Activated naive CD4-positive, alpha-beta T cell treated with Interleukin-2 at 50 U/mL for 16 hours (primary cell): ENCODE measurements at regions not wholly inside any gene's neighbourhood (a gene's known extent, or its start where the extent isn't known, plus 50 kb on each side); places are given as distances from the start of the nearest gene placed in this dataset.
A peak's percentile ranks its signal among the peaks of the same experiment; 100 is the strongest.

Source experiments
- DNase-seq: peaks from one replicate; pipeline ENCODE4 v3.0.0-alpha.2; 2020

DNA sequence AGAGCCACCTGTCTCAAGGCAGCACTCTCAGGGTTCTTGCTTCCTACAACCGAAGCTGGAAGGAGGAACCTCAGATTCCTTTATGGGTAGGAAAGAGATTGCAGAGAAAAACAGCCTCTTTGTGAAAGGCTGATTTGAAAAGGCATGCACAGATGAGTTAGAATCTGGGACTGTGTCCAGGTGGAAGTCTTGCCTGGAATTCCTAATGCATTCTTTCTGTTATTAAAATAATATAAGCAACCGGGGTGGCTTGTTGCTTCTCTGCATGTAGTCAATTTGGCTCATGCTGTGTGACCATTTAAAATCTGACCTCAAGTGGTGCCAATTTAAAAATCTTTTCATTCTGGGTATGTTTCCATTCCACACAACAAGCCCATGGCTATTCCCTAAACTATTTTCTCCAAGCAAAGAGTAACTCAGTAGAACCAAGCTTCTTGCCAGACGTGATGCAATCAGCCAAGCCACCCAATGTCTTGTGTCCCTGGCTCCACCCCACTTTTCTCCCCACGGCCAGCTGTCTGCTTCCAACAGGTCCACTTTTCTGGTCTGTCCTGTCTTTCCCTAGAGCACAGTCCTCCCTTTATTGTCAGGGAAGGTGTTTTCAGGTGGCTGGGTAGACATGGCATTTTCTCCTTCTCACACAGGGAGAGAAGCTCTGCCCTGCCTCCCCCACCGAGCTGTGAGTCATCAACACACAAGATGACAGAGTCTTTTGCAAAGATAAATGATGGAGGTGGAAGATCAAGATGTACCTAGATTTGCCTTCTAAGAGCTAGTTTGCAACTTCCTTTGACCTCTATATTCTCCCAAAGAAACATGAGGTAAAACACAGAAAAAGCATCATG lies 394.3 kb downstream of the FOXO1 start:
- DNase-seq, result peak; percentile 50

DNA sequence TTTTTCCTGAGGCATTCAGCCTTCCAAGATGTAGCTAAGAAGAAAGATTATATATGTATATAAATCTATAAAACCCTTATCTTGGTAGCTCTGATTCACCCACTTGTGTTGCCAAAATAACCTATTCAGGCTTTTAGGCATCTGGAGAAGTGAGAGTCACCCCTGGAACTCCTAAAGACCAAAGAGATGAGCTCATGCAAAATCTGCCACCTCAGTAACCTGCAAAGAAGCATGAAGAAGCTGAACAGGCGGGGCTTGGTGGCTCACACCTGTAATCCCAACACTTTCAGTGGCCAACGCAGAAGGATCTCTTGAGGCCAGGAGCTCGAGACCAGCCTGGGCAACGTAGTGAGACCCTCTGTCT lies 393.7 kb downstream of the FOXO1 start:
- no peak for DNase-seq

DNA sequence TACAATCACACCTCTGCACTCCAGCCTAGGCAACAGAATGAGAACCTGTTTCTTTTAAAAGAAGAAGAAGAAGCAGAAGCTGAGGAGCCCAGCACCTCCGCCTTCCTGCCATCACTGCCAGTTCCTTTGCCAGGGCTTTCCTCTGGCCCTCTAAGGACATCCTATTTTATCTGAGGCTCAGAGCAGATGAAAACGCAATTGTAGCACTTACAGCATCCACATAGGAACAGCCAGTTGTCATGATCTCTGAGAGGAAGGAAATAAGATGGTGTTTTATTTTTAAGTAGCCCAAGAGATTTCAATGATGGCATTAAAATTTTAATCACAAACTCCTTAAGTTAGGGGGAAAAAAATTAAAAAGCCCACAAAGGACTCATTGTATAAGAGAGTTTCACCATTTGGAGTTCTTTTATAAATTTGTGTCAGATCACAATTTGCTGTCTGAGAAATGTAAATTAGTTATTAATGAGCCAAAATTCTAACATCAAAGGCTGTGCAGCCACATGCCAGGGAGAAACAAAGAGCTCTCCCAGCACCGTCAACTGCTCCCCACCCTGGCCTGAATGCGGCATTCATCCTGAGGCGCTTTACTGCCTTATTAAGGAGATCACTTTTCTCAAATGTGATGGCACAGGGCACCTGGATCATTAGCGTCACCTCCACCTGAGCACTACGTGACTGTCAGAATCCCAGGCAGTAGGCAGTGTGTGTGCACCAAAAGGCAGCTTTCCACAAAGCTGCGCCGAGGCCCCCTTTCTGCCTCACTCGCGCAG lies 393.0 kb downstream of the FOXO1 start:
- DNase-seq, result no peak

DNA sequence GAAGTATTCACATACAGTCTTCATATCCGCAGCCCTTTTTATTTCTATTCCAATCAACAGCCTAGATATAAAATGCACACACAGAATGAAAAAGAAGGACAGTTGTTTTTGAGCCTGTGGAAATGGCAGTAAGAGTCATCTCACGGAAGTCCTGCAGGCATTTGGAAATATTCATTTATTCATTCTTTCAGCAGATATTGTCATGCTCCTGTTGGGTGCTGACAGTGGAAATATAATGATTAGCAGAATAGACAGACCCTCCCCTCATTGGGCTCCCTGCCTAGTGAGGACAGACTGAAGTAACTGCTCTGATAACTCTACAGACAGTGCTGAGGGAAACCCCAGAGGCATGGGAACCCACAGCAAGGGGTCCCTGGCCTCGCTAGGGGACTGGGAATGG lies 392.3 kb downstream of the FOXO1 start:
- DNase-seq, result no peak

DNA sequence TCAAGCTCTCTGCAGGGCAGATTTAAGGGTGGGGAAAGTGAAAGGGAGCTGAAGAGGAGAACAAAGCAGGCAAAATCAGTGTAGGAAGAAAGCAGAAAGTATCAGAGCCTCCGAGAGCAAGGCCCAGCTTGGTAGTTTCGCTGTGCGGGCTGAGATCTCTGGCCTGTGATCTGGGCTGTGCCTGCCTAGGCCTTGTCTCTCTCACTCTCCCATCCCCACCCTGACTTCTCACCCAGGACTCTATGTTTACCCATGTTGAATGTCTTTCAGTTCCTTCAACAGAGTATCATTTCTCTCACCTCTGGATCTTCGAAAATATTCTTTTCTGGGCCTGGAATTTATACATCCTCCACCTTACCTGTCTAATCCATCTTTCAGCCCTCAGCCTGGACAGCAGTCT lies 391.3 kb downstream of the FOXO1 start:
- no peak for DNase-seq

DNA sequence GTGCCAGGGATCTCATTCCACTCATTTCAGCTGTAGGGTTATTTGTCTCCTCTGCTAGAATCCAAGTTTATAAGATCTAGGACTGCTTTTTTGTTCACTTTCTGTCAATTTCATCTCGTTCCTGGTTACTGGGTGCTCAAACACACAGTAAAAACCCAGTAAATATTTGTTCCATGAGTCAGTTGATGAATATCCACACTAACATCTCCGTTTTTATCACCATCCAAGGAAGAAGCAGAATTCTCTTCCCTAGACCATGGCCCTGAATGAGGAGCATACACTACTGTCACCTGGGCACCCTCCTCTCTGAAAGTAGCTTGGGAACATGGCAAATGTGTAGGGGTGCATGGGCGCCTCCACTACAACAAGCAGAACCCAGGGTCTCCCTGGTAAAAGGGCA lies 390.8 kb downstream of the FOXO1 start:
- no peak for DNase-seq

DNA sequence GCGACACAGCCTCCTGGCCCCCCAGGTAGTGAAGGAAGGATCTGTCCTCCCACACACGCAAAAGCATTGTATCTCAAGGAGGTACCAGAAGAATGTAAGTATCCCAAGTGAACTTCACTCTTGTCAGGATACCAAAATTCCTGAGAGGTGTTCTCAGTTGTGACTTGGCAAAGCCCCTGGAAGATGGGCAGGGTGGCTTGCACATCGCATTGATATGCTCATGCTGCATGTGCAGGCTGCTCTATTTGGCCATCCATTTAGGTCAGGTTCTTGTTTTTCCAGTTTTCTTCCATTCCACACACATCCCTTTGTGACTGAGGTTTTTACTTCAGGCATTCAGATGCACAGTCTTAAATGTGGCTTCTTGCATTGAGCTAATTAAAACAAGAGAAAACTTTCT lies 382.8 kb downstream of the FOXO1 start:
- no peak for DNase-seq

DNA sequence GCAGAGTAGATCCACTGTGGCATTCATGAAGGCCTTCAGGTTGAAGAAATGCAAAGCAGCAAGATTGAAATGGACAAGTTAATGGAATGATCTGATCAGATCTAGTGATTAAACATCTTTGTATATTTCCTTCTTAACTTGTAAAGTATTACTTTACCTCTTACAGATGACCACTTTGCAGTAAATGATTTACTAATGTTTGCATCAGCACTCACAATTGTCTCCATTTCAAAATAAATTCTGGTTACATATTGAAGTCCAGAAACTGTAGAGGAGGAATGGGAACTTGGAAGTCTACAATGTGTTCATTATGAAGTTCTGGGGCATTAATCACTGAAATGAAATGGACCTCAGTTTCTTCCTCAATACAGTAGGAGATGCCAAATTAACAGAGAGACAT lies 380.8 kb downstream of the FOXO1 start:
- no peak for DNase-seq

DNA sequence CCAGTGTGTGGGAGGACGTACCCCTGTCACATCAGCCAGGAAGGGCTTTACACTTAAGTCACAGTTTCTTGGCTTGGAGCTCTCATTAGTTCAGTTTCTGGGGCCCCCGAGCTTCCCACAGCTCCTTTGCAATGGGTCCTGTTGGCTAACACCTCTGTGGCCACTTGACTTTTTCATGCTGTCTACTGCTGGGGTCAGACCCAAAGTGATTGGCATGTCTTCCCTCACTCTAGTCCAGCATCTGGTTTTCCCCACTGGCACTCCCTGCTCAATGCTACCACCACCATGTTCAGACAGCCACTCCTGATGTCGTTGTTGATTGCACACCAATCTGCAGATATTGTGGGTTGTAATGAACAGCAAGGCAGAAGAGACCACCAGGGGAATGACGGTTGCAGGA lies 379.0 kb downstream of the FOXO1 start:
- DNase-seq, result no peak

DNA sequence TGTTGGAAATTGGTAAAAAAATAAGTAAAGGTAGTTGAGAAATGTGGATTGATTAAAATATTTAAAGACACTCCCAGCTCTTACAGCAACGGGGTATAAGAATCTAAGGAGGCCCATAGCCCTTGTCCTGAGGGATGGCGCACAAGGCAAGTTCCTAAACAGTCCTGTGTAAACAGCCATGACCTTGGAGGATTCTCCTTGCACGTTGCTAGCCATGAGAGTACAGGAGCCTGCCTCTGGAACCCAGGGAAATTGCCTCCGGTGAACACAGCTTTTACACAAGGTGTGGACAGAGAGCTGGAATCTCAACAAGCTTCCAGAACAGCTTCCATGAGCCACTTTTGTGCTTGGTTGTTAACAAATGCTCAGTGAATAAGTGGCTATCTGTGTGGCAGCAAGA lies 378.2 kb downstream of the FOXO1 start:
- no peak for DNase-seq

DNA sequence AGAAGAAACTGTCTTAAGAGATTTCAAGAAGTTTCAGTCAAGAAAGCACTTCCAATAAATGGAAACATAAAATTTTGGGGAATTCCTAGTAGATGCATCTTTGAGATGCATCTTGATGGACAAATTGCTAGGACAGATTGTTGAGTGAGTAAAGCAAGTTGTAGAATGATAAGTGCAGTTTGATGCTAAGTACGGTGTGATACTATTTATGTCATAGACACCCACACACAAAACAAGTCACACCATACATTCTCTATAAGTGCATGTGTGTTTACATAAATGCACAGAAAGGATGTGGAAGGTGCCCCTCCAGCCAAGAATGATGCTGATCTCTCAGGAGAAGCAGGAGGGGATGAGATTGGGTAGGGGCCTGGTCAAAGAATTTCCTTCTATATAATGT lies 375.7 kb downstream of the FOXO1 start:
- no peak for DNase-seq

DNA sequence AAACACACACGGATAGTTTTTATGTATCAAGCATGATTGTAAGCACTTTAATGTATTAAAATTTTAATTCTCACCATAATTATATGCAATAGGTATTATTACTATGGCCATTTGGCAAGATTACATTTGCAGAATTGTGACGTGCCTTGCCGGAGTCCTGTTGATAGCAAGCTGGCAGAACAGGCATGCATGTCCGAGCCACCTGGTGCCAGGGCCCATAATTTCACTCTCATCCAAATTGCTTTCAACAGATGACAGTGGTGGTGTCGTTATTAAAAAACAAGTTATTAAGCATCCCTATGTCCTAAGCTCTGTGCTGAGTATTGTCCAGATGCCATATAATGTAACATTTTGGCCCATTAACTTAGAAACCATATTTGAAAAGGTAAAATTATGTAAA lies 374.3 kb downstream of the FOXO1 start:
- no peak for DNase-seq

DNA sequence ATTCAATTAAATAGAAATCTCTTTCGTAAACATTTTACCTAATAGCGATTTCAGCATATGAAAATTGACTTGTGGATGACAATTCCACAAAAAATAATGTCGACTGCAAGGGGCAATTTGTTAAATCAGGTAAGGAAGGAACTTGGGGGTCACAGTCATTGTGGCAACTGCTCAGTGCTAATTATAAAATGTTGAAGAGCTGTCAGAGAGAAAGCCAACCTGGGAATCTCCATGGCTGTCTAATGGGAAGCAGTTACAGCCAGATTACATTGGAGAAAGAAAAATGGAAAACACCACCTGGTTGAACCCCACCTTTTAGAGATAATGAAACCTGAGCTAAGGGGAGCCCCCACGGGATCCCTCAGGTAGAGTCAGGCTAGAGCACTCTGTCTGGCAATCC lies 373.9 kb downstream of the FOXO1 start:
- no peak for DNase-seq

DNA sequence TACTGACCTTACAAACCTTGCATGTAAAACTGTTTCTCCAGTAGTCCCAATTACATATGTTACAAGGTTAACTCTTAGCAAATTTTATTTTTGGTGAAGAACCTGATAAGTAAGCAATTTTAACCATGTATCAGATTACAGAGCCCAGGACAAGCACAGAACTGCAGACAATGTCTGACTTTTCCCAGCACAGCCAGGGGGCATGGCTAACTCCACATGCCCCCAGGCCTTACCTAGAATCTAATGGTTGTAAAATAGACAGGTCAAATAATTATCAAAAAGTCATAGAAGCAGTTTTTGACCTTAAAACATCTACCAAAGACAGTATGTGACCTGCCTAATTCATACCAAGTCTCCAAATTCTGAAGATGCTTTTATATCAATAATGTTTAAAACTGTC lies 364.1 kb downstream of the FOXO1 start:
- no peak for DNase-seq

DNA sequence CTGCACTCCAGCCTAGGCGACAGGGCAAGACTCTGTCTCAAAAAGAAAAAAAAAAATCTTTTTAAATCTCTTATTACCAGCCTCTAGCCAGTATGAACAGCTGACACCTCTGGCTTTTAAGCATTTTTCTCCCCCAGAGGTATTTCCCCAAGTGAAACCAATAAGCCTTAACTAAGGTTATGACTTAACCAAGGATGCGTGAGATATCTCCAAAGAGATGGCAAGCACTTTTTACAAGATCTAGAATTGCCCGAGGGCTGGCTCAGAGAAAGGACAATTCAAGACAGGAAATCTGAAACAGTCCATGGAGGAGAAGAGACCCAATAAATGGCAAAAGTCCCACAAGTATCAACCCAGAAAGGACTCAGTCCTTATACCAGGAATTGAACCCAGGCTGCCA lies 362.1 kb downstream of the FOXO1 start:
- no peak for DNase-seq

DNA sequence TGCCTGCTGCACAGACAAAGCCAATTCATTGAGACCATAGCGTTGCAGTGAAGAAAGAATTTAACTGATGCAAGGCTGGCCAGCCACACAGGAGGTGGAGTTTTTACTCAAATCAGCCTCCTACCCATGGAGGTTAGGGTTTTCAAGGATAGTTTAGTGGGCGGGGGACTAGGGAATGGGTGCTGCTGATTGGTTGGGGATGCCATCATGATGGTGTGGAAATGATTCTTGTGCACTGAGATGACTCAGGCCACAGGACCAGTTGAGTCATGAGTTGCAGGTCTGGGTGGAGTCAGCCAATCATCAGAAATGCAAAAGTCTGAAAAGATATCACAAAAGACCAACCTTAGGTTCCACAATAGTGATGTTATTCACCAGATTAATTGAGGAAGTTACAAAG lies 359.6 kb downstream of the FOXO1 start:
- DNase-seq, result peak; percentile 47

DNA sequence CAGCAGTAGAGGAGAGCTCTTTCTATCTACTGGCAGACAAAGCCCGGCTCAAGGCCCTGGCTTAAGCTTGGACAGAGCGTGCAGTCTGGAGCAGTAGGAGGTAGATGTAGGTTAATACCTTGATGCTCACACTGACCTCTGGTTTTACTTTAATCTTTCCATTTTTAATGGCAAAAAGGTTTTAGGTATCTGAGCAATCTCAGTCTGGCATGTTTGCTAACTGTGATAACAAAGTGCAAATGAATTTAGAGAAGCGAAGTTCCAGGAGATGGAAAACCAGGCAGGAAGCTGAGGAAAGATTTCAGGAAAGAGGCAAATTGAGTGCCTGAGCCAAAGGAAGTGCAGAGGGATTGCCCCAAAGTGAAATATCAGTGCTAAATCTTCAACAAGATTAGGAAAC lies 356.6 kb downstream of the FOXO1 start:
- DNase-seq, result no peak

DNA sequence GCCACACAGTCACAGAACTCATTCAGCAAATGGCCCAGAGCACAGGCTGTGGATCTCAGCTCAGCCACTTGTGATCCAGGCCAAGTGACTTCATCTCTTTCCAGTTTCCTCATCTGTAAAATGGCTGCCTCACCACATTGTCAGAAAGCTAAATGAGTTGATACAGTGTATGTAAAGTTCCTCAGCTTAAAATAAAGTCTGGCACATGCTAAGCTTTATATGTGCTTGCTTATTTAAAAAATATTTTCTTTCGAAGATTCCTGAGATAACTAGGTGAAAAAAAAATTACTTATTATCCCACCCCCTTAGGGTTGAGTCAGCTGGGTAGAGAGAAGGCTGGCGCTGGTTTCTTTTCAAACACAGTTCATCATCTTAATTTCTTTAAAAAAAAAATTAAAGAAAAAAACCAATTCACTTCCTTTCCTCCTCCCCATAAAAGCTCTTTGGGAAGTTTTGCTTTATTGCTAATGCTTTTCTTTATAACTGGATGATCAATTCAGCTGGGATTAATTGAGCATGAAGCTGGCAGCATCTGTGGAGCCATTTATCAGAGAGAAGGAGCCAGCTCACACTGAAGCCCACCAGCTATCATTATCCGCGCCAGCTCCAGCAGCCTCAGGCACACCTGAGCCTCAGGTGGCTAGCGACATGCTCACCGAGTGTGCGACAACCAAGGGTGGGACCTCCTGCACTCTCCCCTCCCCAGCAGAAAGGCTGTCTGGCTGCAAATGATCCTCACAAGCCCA lies 354.9 kb downstream of the FOXO1 start:
- no peak for DNase-seq

DNA sequence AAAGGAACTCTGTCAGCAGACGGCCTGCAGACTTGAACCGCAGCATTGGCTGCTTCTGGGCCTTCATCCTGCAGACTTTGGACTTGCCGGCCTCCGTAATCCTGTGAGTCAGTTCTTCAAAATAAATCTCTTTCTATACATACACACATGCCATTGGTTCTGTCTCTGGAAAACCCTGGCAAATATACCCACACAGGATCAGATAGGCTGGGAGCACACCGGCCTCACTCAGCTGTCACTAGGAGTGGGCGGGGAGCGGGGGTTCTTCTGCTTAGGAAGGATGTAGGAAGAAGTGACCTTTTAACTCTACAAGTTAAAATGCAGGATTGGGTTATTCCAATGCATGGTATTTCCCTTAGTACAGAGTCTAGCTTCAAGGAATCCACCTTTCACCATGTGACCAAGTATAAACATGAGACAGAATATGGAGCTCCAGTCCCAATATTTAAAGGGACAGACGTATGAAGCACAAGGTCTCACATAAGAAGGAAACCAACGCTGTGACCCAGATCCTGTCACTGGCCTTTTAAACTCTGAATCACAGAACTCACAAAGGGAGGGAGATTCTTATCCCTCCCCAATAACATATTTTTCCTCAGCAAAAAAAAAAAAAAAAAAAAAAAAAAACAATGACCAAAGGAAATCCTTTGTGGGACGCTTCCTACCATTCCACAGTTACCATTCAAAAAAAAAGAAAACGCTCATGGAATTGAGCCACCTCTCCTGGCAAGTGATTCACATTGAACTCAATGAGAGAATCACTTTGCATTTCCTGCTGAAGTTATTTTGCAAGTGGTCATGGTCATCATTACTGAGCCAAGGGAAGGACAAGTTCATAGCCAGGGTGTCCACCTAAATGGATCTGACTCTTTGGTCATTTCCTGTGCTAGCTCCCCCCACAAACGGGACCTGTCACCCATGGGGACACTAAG lies 352.9 kb downstream of the FOXO1 start:
- no peak for DNase-seq

DNA sequence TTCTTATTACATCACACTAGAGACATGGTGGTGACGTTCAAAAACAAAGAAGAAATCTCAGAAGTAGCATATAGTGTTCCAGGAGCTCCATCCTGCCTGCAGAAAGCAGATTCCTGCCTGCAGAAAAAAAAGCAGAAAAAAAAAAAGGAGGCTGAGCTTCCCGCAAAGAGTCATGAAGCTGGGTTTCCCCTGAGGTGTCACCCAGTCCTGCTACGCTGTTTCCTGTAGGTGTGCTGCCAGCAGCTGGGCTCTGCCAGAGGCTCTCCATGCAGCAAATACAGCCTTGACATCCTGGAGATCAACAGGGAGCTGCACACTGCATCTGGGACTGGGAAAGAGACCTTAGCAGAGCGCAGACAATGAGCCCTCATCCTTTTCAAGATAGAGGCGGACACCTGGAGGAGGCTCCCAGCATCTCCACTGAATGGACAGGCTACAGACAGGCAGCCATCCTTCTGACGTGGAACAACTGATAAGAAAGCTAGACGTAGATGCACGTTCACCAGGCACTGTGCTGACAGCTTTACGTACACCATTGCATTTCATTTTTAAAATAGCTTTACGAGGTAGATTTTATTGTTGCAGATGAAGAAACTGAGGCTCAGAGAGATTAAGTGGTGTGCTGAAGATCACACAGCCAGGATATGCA lies 350.9 kb downstream of the FOXO1 start:
- DNase-seq, result peak; percentile 57

DNA sequence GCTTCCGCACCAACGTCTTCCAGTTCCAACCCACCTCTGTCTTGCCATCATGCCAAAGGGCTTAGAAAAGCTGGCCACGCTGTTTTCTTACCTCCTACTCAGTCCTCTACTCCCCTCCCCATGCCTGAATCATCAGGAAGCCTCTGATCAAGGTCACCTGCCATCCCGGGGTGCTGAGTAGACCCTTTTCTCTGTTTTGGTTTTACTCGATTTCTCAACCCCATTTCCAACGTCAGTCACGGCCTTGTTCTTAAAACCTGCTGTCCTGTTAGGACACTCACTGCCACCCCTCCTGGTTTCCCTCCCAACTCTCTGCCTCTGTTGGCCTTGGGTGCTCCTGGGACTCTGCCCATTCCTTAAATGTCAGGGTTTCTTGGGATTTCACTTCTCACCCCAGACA lies 350.1 kb downstream of the FOXO1 start:
- peak; percentile 37 for DNase-seq

DNA sequence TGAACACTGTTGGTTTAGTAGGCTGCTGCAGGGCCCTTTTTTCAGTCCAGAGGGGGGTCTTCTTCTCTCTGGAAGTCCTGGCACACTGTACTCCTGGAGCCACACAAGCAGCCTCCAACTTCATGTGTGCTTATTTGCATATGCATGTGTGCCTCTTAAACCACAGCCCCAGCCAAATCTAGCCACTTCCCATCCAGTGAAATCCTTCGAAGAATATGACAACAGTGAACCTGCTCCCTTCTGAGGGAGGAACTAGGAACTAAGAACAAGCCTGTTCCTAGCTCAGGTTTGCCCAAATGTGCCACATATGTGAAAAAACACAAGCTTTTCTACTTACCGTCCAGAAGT lies 348.5 kb downstream of the FOXO1 start:
- DNase-seq, result no peak
